ENCODE measurements at regions not wholly inside any gene's neighbourhood (a gene's known extent, or its start where the extent isn't known, plus 50 kb on each side); places are given as distances from the start of the nearest gene placed in this dataset.

DNA sequence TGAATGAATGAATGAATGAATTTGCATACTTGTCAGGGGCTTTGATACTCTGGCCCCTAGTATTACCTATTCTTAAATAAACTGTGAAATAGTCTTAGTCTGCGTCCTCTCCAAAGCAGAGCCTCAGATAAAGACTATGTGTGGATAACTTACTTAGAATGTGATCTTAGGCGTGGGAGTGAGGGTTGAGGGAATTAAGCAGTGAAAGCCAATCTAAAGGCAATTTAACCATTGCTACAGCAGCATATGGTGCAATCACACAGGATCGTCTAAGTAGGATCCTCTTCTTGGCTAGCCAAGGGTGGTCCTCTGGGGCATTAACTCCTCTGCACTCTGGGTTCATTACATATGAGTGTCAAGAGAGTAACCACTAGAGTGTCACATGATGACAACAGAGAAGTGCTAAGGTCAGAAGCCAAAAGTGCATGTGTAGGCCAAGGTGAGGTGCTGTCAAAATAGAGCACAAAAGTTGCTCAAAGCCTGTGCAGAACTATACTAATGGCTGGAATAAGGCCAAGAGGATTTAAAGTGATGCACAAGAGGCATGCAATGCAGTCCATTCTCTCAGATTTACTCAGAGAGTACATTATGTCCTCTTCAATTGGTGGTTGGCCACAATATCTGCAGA, 274.4 kb upstream of the SEMA6A start:
- TF ChIP-seq POLR2AphosphoS5 (IDR thresholded peaks at IDR 0.05): no peak
- TF ChIP-seq, protein P1, sequence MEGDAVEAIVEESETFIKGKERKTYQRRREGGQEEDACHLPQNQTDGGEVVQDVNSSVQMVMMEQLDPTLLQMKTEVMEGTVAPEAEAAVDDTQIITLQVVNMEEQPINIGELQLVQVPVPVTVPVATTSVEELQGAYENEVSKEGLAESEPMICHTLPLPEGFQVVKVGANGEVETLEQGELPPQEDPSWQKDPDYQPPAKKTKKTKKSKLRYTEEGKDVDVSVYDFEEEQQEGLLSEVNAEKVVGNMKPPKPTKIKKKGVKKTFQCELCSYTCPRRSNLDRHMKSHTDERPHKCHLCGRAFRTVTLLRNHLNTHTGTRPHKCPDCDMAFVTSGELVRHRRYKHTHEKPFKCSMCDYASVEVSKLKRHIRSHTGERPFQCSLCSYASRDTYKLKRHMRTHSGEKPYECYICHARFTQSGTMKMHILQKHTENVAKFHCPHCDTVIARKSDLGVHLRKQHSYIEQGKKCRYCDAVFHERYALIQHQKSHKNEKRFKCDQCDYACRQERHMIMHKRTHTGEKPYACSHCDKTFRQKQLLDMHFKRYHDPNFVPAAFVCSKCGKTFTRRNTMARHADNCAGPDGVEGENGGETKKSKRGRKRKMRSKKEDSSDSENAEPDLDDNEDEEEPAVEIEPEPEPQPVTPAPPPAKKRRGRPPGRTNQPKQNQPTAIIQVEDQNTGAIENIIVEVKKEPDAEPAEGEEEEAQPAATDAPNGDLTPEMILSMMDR (IDR thresholded peaks at IDR 0.05; ENCODE audit: poor library complexity, severe bottlenecking): no peak
